Pancreas (tissue), 10 donors: ENCODE measurements at regions not wholly inside any gene's neighbourhood (a gene's known extent, or its start where the extent isn't known, plus 50 kb on each side); places are given as distances from the start of the nearest gene placed in this dataset.

Experiments
- ATAC-seq, 4 donors: fragments of 200-7000 bp; cut with Tn5 transposase; one replicate each; pipeline versions ENCODE4 v1.8.0 to v1.9.1; 2020; ENCODE audit warnings: mild to moderate bottlenecking in 4 of 4, moderate library complexity in 4 of 4
- DNase-seq, 6 donors: peaks; one replicate each; pipeline ENCODE4 v3.0.0-alpha.2; 2020
- FAIRE-seq: peaks from 2 replicates; lab custom pipeline; 2012; peaks lifted over from hg19 to GRCh38; lab: Jason Lieb, UNC
- H3K27ac ChIP-seq, 4 donors: fragments of 200-600 bp; sonication (generic); 1 replicate in 3 of 4; 2 replicates in 1 of 4; pipeline versions ENCODE4 v1.5.0 to v1.8.0; 2020
- H3K27me3 ChIP-seq, 4 donors: fragments of 200-600 bp; one replicate each; pipeline ENCODE4 v1.8.0; 2021
- H3K36me3 ChIP-seq, 3 donors: fragments of 200-600 bp; sonication (generic) in 1 of 3; one replicate each; pipeline versions ENCODE4 v1.5.0 to v1.8.0; 2020 to 2021
- H3K4me1 ChIP-seq, 3 donors: fragments of 200-600 bp; one replicate each; pipeline ENCODE4 v1.8.0; 2021
- H3K4me3 ChIP-seq, 4 donors: fragments of 200-600 bp; sonication (generic) in 2 of 4; one replicate each; pipeline versions ENCODE4 v1.5.0 to v1.8.0; 2020 to 2021
- H3K9me3 ChIP-seq, 4 donors: fragments of 200-600 bp; one replicate each; pipeline ENCODE4 v1.8.0; 2021
- WGBS, 2 donors: extraction: QIAGEN DNeasy Blood & Tissue Kit; methylation state at CpG; one replicate each; pipeline ENCODE4 v1.1.7; 2013; 5-methylcytosine and 5-hydroxymethylcytosine counted together
- intact Hi-C, 3 donors: fragments of 100-400 bp; cut with DNase I; formaldehyde crosslinking; loops; one replicate each; pipeline versions ENCODE4 v1.11.1 to v1.14.2; 2022
- TF ChIP-seq, protein P1 (sequence below), 4 donors: fragments of 200-600 bp; sonication (generic) in 3 of 4; IDR thresholded peaks; one replicate each; pipeline versions ENCODE4 v1.5.0 to v1.8.0; 2021; ENCODE audit warnings: antibody characterized with exemption in 4 of 4
- donor health status: healthy with polysubstance abuse.
- donor health status: DM: no; HTN: no; CAD: no; lungs with moderate emphysema.
- donor health status: DM: no; HTN: no; CAD: no.
- donor health status: control.
- donor health status: control.
- donor health status: Bipolar disorder and iron deficiency.
- donor health status: DM: yes; HTN: yes; CAD: no.
- donor health status: DM: no; HTN: no; CAD: no.
- donor health status: DM: no; HTN: no; CAD: no.
- donor health status: DM: yes; HTN: yes; CAD: no.

DNA sequence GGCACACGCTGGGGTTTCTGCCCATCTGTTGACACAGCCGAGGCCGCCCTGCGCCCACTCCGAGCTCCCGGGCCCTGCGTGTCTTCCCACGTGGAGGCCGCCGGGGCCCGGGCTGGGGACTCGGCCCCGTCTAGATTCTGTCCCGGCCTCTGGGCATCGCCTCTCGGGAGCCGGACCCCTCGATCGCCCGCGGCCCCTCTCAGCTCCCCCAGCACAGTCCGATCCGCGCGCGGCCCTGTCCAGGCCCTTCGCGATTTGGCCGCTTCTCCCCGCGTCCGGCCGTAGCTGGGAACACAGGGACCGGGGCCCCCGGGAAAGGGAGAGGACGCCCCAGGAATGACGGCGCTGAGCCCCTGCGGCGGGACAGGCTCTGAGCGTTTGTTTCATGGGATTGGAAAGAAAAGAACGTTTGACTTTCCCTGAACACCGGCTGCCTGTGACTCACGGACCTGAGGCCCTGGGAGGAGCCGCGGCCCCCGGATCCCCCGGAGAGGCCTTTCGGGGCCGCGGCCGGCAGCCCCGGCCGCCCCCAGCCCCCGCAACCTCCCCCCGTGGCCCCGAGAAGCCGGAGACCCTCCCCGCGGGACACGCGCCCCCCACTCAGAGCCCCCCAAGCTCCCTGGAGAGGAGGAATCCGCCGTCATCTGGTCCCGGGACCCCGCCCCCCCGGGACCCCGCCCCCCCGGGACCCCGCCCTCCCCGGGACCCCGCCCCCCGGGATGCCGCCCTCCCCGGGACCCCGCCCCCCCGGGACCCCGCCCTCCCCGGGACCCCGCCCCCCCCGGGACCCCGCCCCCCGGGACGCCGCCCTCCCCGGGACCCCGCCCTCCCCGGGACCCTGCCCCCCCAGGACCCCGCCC is 62.7 kb upstream of the CTDP1 start:
- peak in 2 of 6 donors; percentile 57 to 60 for DNase-seq
- FAIRE-seq = no peak
- Histone ChIP-seq H3K36me3 (no peaks in the 10 kb centered on the region), H3K4me3 (peak overlapping the region in 1 of 4 donors; percentile 29), H3K27me3 (peaks cover 0 to 5% (median 0%) of the 10 kb centered on the region in 4 donors), H3K27ac (no peak overlapping the region), H3K9me3 (no peaks in the 10 kb centered on the region), H3K4me1 (no peaks in the 10 kb centered on the region)
- 26 to 37% methylated on average over 54 to 68 of the region's 89 CpGs for WGBS, 2 donors
- ATAC-seq = peak in 2 of 4 donors; percentile 28 to 61
- TF ChIP-seq, protein P1, sequence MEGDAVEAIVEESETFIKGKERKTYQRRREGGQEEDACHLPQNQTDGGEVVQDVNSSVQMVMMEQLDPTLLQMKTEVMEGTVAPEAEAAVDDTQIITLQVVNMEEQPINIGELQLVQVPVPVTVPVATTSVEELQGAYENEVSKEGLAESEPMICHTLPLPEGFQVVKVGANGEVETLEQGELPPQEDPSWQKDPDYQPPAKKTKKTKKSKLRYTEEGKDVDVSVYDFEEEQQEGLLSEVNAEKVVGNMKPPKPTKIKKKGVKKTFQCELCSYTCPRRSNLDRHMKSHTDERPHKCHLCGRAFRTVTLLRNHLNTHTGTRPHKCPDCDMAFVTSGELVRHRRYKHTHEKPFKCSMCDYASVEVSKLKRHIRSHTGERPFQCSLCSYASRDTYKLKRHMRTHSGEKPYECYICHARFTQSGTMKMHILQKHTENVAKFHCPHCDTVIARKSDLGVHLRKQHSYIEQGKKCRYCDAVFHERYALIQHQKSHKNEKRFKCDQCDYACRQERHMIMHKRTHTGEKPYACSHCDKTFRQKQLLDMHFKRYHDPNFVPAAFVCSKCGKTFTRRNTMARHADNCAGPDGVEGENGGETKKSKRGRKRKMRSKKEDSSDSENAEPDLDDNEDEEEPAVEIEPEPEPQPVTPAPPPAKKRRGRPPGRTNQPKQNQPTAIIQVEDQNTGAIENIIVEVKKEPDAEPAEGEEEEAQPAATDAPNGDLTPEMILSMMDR (IDR thresholded peaks at IDR 0.05) = no peak
- intact Hi-C loops = no loop called here

DNA sequence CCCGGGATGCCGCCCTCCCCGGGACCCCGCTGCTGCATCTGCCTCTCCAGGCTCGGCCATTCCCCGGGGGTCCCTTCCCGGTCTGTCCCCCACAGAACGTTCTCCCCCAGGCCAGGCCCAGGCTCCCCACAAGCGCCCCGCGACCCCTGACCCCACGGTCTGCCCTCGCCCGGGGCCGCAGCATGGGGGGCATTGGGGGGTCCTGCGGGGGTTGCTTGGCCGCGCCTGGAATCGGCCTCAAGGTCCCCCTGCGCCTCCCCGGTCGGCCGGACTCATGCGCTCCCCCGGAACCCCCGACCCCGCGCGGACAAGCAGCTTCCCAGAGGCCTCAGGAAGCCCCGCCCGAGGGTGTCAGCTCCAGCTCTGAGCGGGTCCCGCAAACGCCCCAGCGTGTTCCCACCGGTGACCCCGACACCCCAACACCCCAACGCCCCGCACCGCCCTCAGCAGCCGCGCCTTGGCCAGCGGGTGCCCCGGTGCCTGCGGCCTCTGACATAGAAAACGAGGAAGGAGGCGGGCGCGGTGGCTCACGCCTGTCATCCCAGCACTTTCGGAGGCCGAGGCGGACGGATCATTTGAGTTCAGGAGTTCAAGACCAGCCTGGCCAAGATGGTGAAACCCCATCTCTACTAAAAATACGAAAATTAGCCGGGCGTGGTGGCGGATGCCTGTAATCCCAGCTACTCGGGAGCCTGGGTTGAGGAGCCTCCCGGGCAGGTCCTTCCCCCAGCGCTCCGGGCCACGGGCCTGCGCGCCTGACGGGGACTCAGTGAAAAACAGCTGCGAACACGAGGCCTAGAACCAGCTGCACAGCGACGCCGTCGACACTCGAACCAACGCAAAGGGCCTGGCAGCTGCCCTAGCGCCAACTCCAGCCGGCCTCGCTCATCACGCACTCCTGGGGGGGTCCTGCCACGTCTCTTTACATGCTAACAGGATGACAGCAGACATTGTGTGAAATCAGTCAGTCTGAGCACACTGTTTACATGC is 61.8 kb upstream of the CTDP1 start:
- no peaks in the 10 kb centered on the region for H3K4me1 ChIP-seq
- DNase-seq = peak in 2 of 6 donors; percentile 58 to 68
- no peak overlapping the region for H3K27ac ChIP-seq
- no peaks in the 10 kb centered on the region for H3K36me3 ChIP-seq
- intact Hi-C loops = no loop called here
- H3K4me3 ChIP-seq = no peak overlapping the region
- TF ChIP-seq, protein P1 (IDR thresholded peaks at IDR 0.05) = no peak
- FAIRE-seq = no peak
- 62 to 70% methylated on average over 73 to 78 of the region's 79 CpGs for WGBS, 2 donors
- no peak for ATAC-seq
- no peaks in the 10 kb centered on the region for H3K9me3 ChIP-seq
- H3K27me3 ChIP-seq = peaks cover 0 to 5% (median 0%) of the 10 kb centered on the region in 4 donors

DNA sequence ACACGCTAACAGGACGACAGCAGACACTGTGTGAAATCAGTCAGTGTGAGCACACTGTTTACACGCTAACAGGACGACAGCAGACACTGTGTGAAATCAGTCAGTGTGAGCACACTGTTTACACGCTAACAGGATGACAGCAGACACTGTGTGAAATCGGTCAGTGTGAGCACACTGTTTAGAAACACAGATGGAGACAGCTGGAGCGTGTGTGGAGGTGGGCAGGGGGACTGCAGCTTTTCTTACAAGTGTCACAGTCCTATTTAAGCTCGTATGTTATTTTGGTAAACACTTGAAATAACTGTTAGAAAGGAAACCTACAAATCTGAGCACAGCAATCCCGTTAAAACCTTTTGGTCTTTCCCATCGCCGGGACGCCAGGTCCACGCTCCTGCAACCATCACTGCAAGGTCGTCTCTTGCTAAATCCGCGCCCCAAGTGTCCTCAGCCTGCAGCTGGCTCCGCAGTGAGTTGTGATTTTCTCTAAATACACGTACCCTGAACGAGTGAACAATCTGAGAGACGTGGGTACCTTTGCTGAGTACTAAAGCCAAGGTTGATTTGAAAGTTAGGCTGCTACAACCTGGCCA is 58.9 kb upstream of the CTDP1 start:
- WGBS, 2 donors = 71 to 78% methylated on average over 20 of the region's 20 CpGs
- Histone ChIP-seq H3K36me3 (no peaks in the 10 kb centered on the region), H3K4me3 (no peak overlapping the region), H3K27ac (no peak overlapping the region), H3K4me1 (no peaks in the 10 kb centered on the region), H3K9me3 (no peaks in the 10 kb centered on the region), H3K27me3 (peaks cover 0 to 5% (median 0%) of the 10 kb centered on the region in 4 donors)
- TF ChIP-seq, protein P1 (IDR thresholded peaks at IDR 0.05) = no peak
- ATAC-seq (no peak), DNase-seq (peak in 1 of 6 donors; percentile 22), FAIRE-seq (no peak)
- intact Hi-C loops = no loop called here

DNA sequence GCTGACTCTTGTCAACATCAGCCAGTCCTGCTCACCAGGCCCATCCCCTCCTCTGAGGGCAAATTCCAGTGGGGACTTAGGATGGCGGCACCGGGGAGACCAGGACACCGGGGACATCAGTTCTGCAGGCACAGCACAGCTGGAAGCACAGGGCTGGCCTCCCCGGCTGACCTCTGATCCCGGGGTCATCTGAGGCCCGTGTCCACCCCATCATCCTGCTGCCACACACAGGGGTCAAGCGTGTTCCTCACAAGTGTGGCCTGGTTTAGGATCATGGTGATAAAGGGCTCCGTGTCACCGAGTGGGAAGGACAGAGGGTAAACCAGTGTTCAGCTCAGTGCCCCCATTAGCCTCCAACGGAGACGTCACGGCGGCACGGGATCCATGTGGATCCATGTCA is 58.1 kb upstream of the CTDP1 start:
- Histone ChIP-seq H3K4me1 (no peaks in the 10 kb centered on the region), H3K4me3 (no peak overlapping the region), H3K36me3 (no peaks in the 10 kb centered on the region), H3K27me3 (peaks cover 0 to 3% (median 0%) of the 10 kb centered on the region in 4 donors), H3K9me3 (no peaks in the 10 kb centered on the region), H3K27ac (no peak overlapping the region)
- FAIRE-seq = no peak
- TF ChIP-seq, protein P1 (IDR thresholded peaks at IDR 0.05) = no peak
- DNase-seq = peak in 2 of 6 donors; percentile 21 to 33
- no peak for ATAC-seq
- intact Hi-C loops = no loop called here
- 72 to 81% methylated on average over 14 of the region's 14 CpGs for WGBS, 2 donors
